ENCODE measurements at regions not wholly inside any gene's neighbourhood (a gene's known extent, or its start where the extent isn't known, plus 50 kb on each side); places are given as distances from the start of the nearest gene placed in this dataset.
"Not testable (repeated sequence)": the region's sequence is repeated elsewhere in the genome, so short reads cannot be mapped to it uniquely, and the experiment has no call there.

DNA sequence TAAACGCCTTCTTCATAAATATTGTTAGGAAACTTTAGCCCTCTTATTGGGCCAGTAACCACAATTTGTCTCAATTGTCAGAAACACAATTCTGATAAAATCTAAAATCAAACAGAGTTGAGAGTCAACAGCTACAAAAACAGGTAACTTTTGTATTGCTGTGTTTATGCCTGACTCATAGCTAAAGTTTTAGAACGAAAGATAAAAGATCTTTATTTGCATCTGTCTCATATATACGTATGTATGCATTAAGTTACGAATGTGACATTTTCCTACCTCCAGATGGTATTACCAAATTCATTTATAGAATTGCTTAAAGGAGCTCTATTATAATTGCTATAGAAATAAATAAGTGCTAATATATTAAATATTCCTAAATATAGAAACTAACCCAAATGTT is 887.9 kb upstream of the NDST4 start:
- DNase-seq: no peak

DNA sequence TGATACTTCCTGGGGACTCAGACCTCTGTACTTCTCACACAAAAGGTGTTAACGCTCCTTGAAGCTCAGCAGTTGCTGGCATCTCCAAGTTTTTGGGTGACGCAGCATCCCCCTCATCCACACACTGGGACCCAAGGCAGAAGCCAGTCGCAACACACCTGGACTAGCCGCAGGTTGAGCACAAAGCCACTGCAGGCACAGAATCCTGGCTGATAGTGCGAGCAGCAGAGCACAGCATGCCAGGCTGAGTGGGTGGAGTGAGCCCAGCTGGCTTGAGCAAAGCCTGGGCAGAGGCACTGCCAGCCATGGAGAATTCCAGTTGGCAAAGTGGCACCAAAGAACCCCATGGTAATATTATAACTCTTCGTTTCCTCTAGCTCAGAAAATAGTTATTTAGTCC is 873.2 kb upstream of the NDST4 start:
- DNase-seq: no peak

DNA sequence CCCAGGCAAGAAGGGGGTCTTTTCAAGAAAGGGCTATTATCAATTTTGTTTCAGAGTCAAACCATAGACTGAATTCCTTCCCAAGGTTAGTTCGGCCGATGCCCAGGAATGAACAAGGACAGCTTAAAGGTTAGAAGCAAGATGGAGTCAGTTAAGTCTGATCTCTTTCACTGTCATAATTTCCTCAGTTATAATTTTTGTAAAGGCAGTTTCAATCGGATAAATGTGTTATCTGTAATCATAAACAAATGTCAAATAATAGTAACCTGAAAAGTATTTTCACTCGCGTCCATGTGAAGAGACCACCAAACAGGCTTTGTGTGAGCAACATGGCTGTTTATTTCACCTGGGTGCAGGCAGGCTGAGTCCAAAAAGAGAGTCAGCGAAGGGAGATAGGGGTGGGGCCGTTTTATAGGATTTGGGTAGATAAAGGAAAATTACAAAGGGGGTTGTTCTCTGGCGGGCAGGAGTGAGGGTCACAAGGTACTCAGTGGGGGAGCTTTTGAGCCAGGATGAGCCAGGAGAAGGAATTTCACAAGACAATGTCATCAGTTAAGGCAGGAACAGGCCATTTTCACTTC is 862.1 kb upstream of the NDST4 start:
- DNase-seq: not testable (repeated sequence)

DNA sequence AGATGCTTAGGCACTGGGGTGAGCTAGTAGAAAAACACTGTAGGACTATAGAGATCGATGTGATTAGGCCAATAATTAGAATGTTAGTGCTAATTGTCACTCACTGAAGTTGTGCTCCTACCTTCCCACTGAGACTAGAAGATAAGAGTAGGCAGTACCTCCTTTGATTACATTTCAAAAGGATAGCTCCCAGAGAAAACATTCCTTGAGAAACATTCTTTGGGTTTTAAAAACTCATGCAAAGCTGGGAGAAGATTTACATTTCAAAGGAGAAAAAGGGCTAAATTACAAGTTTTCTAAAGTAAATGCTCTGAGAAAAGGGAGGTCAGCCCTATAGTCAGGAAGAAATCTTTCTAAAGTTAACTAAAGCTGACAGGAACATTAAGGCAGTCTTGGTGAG is 860.3 kb upstream of the NDST4 start:
- DNase-seq: no peak

DNA sequence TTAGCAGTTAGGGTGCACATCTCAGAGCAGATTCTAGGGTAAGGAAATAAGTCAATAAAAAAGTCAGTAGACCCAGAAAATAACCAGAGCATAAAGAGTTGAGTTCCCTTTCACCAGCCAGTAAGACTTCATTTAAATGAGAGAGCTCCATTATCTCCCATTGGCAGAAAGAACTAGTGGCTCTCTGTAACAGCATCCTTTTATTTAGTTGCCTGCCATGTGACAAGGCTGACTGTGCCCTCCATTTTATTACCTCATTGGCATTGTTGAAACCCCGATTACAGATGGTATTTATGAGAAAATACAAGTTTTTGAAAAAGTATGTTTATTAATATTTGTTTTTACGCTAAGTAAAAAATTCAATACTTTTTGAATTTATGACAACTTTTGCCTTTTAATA is 859.5 kb upstream of the NDST4 start:
- no peak for DNase-seq

DNA sequence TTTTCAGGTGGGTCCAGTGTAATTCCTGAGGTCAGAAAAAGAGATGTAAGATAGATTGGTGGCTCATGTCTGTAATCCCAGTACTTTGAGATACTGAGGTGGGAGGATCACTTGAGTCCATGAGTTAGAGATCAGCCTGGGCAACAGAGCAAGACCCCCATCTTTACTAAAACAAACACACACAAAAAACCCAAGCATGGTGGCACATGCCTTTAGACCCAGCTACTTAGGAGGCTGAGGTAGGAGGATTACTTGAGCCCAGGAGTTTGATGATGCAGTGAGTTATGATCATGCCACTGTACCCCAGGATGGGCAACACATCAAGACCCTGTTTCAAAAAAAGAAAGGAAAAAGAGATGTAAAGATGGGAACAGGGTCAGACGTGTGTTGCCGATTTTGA is 857.4 kb upstream of the NDST4 start:
- no peak for DNase-seq

DNA sequence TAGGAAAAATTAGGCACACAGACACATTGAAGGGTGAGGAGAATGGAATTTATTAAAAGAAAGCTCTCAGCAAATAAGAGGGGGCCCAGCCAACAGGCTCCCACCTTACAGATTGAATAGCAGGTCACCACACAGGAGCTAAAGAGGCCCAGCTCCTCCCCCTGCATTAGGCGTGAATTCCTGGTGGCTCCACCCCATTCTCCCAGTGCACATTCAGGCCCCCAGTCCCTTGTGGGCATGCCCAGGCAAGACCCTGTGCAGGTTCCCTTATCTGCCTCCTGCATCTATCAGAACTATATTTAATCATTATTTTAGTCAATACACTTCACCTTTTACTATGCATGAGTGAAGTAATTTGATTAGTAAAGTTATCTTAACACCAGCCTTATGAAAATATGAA is 856.3 kb upstream of the NDST4 start:
- DNase-seq: no peak

DNA sequence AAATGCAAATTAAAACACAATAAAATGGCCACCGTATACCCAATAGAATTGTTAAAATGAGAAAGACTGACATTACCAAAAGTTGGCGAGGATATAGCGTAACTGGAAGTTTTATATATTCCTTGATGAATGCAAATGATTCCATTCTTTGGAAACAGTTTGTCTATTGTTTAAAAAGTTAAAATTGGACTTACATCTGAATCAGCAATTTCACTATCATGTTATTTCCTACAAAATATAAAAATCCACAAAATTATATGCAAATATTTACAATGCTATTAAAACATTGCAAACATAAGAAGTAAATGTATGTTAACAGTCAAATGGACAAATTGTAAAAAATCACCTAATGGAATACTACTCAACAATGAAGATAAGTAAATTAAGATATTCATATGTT is 852.2 kb upstream of the NDST4 start:
- no peak for DNase-seq

DNA sequence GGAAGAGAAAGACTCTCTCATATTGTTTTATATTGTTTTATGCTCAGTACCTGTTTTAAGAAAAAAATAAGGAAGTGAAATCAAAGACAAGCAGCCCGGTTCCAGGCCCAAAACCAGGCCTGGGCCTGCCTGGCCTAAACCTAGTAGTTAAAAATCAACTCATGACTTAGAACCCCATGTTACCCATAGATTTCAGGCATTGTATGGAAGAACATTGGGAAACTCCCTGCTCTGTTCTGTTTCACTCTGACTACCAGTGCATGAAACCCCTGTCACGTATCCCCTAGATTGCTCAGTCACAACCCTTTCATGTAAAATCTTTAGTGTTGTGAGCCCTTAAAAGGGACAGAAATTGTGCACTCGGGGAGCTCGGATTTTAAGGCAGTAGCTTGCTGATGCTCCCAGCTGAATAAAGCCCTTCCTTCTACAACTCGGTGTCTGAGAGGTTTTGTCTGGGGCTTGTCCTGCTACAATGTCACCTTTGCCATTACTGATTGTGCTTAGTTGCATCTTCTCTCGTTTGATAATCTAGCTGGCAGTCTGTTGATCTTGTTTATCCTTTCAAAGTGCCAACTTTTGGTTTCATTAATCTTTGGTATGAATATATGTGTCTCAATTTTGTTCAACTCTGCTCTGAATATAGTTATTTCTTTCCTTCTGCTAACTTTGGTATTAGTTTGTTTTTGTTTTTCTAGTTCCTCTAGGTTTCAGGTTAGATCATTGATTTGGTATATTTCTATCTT is 842.8 kb upstream of the NDST4 start:
- not testable (repeated sequence) for DNase-seq

DNA sequence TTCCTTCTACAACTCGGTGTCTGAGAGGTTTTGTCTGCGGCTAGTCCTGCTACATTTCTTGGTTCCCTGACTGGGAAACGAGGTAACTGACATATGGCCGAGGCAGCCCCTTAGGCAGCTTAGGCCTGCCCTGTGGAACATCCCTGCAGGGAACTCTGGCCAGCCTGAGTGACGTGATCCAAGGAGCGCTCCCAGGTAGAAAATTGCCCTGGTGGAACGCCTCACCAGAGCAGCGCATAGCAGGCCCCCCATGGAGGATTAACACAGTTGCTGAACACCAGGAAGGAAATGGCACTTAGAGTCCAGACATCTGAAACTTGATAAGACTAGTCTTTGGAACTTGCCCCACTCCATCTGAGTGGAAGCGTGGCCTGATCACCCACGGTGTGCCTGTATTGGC is 837.4 kb upstream of the NDST4 start:
- no peak for DNase-seq

DNA sequence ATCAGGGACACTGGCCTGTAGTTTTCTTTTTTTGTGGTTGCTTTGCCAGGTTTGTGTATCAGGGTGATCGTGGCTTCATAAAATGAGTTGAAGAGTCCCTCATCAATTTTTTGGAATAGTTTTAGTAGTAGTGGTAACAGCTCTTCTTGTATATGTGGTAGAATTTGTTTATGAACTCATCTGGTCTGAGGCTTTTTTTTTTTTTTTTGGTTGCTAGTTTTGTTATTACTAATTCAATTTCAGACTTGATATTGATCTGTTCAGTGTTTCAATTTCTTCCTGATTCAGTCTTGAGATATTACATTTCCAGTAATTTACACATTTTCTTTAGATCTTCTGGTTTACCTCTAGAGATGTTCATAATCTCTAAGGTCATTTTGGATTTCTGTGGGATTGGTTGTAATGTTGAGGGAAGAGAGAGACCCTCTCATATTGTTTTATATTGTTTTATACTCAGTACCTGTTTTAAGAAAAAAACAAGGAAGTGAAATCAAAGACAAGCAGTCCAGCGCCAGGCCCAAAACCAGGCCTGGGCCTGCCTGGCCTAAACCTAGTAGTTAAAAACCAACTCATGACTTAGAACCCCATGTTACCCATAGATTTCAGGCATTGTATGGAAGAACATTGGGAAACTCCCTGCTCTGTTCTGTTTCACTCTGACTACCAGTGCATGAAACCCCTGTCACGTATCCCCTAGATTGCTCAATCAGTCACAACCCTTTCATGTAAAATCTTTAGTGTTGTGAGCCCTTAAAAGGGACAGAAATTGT is 836.7 kb upstream of the NDST4 start:
- DNase-seq: not testable (repeated sequence)

DNA sequence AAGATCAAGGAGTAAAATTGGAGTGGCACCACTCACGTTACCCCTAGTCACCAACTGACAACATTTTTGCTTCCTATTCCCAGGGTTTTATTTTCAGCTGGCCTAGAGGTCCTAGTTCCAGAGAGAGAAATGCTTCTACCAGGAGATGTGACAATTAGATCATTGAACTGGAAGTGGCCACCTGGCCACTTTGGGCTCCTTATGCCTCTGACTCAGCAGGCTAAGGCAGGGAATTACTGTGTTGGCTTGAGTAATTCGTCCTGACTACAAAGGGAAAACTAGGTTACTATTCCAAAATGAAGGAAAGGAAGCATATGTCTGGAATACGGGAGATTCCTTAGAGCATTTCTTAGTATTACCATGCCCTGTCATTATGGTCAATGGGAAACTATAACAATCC is 831.6 kb upstream of the NDST4 start:
- DNase-seq: no peak

DNA sequence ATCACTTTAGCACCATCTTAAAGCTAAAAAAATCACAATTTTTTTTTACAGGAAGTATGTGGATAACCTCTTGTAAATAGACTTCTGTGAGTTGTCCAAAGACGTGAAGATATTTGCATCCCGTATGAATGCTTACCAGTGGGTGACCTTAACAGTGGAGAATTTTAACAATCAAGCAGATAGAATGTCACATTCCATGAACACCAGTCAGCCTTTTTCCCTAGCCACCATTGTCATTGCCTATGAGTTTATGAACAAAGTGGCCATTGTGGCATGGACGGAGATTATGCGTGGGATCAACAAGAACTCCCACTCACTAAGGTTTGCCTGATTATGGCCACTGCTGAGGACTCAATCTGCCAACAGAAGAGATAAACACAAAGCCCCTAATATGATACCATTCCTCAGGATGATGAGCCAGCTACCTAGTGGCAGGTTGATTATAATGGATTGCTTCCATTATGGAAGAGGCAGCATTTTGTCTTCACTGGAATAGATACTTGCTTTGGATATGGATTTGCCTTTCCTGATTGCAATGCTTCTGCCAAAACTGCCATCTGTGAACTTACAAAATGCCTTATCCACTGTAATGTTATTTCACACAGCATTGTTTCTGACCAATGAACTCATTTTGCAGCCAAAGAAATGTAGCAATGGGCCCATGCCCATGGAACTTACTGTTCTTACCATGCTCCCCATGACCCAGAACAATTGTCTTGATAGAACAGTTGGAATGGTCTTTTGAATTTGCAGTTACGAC is 830.9 kb upstream of the NDST4 start:
- no peak for DNase-seq

DNA sequence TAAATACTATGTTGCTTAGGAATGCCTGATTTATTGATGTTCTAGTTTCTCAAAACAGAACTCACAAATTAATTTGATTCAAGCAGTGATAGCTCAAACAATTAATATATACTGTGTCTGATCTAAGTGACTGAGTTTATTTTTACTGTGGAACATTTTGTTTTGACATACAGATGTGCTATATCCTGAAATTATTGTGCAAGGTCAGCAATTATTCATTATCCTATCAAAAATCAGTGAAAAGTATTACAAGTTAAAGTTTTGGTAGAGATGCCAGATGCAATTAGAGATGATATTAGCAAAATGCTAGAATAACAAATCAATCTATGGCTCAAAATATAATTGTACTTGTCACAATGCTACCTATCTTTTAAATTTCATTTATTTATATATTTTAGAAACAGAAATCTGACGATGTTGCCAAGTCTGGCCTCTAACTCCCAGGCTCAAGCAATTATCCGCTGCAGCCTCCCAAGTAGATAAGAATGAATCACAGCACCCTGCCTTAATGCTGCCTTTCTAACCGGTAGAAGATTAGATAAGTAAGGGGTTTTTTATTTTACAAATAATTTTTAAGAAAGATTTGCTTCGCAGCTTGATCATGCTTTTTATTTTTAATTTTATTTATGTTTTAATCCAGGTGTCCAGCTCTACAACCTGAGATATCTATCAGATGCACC is 825.5 kb upstream of the NDST4 start:
- no peak for DNase-seq

DNA sequence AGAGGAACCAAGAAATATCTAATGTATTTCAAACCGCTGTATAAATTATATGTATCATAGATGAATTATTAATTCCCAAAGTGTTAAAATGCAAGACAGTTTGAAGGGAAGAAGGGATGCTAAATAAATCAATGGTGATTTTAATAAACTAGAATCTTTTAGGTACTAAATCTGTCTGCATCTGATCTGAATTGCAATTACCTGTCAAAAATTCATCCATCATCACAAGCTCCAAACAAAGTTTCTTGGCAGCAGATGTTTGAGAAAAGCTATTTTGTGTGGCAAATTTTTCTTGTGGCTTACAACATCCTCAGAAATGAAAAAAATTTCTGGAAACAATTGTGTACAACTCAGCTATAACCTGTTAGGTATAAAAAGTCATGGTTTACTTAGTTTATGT is 816.0 kb upstream of the NDST4 start:
- DNase-seq: no peak

DNA sequence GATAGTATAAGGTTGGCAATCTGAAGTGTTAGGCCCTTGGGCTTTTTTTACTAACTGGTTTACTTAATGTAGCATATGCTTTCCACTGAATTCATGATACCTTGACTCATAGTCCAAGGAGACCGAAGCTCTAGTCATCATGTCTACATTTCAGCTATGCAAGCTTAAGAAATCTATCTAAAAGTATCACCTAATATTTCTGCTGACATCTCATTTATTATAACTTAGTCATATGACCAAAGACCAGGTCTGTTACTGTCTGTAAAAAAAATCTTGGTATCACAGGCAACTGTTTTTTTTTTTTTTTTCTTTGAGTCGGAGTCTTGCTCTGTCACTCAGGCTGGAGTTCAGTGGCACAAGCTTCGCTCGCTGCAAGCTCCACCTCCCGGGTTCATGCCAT is 814.0 kb upstream of the NDST4 start:
- DNase-seq: no peak

DNA sequence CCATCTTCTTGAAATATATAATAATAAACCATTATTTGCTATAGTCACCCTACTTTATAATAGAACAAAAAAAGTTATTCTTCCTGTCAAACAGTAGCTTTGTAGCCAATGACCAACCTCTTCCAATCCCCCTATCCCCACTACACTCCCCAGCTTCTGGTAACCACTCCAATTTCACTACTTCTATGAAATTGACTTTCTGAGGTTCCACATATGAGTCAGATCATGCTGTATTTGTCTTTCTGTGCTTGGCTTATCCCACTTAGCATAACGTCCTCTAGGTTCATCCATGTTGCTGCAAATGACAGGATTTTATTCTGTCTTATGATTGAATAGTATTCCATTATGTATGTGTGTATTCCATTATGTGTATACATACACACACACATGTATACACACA is 809.7 kb upstream of the NDST4 start:
- no peak for DNase-seq

DNA sequence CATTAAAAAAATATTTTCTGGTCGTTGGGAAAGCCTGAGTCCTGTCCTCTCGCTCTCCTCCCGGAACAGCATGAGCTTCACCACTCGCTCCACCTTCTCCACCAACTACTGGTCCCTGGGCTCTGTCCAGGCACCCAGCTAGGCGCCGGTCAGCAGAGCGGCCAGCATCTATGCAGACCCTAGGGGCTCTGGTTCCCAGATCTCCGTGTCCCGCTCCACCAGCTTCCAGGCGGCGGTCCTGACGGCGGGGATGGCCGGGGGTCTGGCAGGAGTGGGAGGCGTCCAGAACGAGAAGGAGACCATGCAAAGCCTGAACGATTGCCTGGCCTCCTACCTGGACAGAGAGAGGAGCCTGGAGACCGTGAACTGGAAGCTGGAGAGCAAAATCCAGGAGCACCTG is 807.2 kb upstream of the NDST4 start:
- no peak for DNase-seq

DNA sequence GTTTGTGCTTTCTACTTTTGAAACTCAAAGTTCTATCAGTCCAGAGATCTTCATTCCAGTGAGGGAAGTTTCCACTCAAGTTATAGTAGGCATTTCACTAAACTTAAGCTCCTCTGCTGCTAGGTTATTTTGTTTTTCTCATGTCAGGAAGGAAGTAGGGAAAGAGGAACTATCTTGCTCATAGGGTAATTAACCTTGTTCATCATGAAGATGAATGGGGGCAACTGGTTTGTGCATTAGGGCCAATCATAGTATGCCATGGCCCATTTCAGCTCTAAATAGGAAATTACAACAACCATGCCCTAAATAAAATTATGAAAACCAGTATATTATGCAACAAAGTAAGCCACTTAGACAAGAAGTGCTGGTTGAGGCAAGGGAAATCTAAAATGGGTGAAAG is 804.7 kb upstream of the NDST4 start:
- no peak for DNase-seq

DNA sequence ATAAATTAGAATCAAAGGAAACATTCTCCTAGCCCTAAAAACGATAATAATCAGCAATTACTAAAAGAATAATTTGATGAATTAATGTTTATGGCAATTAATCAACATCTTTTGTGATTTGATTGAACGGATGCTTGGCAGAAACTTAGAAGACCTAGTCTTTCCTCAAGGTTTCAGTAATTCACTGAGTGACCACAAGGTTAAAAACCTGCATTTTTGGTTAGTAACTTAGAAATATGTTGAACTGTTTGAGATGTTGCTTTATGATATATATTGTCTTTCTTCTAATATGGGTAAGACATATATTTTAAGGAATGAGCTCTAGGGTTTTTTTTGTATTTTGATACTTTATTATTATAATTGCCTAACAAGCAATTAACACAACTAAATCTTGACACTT is 793.0 kb upstream of the NDST4 start:
- no peak for DNase-seq

DNA sequence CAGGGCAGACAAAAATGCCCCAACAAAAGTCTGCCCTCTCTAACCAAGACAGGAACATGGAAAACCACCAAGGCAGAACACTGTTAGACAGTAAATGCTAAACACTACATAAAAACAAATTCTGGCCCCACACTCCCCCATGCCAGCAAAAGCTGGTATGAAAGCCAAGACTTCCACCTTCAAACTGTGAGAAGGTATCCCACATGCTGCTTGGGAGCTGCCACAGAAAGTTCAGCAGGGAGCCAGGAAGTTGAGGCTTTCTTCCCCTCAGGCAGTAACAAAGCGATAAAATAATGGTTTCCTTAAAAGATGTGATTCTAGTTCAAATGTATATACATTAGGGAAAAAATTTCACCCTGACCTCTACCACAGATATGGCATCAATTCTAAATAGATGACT is 770.4 kb upstream of the NDST4 start:
- no peak for DNase-seq

DNA sequence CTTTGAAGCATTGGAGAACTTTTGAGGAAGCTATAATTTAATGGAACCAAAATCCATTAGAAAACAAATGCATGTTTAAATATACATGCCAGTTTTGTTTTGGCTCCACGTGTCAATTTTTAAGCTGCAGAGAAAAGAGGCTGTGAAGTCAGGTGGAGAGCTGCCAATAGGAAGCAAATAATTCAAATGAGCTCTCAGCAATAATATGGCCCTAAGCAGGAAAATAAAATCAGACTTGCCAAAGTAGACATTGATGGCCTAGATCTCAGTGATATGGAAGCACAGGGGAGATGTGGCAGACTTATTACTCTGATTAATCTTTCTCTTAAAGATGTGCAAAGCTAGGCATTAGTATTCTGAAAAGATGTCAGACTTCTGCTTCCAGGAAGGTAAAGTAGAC is 769.8 kb upstream of the NDST4 start:
- DNase-seq: no peak

DNA sequence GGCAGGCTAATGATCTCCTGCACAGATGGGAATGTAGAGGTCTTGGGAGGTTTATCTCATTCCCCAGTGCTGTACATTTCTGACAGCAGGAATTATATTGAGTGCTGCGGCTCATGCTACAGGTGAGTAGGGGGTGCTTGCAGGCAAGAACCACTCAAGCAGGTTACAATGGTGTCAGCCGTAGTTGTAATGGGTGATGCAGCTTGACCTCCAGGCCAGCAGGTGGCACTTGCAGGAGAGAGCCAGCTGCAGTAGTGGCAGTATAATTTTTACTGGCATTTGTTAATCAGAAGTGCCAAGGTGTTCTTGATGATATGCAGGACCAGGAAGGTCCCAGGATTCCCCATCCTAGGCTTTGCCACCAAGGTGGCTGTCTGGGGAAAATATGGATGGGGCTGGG is 759.6 kb upstream of the NDST4 start:
- no peak for DNase-seq
